Left kidney (tissue), 1 donor: ENCODE measurements at regions not wholly inside any gene's neighbourhood (a gene's known extent, or its start where the extent isn't known, plus 50 kb on each side); places are given as distances from the start of the nearest gene placed in this dataset.

ENCODE experiments used
- DNase-seq: peaks from one replicate; pipeline ENCODE4 v3.0.0-alpha.2; 2013

DNA sequence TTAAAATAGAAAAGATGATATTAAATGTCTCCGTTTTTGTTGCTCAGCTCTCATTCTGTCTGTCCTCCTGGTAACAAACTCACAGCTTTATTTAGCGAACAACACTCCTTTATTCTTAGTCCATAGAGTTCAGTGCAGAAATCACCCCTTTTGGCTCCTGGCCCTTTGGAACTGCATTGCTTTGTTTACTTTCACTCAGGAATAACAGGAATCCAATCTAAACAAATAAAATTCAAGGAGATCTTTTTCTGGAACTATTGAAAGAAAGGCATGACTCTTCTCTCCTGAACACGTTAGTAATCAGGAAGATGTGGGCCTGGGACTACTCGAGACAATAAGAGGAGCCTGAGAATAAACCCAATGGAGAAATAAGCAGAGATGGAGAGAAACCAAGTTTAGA, 409.2 kb downstream of the DIPK2A start:
- no peak for DNase-seq

DNA sequence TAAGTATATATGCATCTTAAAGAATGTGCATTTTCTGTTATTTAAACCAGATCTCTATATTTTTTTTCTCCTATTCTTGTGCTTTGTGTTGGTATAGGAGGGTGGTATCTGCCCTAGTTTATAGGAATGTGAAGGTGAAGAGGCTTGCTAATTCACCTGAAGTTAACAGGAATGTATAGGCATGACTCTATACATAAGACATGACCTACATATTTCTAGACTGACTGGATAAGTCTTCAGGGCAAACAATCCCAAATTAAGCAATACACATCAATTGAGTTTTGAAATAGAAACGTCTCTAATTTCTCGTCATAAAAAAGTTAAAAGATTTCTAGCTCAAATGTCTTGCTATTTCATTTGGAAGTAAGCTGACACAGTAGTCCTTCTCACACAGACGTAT, 410.0 kb downstream of the DIPK2A start:
- no peak for DNase-seq

DNA sequence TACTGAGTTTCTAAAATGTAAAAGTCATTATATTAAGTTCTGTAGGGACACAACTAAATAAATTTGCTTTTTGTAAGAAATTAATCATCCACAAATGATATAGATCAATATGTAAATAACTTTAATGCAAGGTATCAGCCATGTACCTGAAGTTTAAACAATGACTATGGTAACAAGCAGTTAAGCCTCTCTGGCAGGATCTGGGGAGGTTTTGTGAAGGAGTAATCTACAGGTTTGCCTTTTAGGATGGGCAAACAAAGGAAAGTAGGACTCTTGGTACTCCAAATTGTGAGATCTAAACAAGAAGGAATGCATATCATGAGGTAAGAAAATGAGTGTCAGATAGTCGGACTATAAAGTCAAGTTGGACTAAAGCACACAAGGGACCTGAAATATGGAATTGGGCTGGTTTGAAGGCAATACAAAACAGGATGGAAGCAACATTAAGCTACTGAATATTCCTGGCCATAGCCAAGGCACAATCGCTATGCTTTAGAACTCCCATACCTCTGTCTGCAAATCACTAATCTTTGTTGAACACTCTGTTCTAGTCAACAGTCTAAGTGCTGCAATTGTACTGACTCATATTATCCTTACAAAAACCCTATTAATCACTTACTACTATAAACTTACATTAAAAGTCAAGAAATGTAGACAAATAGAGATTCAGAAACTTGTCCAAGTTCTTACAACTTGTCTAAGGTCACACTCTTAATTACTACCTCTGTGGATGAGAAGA, 412.8 kb downstream of the DIPK2A start:
- DNase-seq: no peak

DNA sequence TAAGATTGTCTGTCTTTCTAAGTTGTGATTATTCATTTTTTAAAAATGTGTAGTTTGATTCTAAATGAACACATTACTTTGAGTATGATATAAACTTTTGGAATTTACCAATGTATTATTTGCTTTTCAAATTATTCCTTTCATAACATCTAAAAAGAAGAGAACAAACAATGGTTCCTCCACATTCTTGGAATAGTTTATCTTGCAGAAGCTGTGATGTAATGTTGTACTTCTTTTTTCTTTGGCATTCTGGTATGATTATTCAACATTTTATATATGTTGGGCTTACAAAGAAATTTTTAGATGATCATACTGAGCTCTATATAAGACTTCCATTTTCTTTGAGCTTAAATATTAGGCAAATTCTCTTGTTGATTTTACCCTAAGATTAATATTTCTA, 419.2 kb downstream of the DIPK2A start:
- no peak for DNase-seq

DNA sequence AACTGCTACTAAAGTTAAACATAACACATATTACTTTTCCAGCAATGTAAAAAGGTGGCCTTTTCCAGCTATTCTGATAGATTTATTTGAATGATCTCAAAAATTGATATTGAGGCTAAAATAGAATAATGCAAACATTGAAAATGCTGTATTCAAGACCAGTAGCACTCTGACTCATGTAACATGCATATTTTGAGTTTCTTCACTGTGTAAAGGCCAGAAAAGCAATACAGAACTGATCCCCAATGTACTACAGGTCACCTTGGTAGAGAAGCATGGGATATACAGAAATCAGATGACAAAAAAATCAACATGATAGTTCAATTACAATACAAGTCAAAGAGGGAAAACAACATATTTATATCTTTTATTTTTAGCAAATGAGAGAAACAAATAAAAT, 419.6 kb downstream of the DIPK2A start:
- DNase-seq: no peak

DNA sequence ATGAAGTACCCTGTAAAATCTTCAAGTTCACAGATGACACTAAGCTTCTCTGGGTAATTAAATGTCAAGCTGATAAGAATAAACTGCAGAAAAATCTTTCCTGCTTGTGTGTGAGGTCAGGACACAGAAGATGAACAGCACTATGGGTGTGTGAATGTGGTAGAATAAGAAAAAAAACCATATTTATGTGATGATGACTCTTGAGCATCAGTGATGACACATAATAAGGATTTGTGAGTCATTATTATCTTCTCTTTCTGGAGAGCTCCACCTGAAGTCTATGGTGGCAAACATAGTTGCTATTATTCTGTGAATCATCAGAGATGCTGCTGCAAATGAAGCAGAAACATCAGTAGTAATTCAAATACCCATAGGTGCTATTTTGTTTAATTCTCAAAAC, 422.4 kb downstream of the DIPK2A start:
- DNase-seq: no peak

DNA sequence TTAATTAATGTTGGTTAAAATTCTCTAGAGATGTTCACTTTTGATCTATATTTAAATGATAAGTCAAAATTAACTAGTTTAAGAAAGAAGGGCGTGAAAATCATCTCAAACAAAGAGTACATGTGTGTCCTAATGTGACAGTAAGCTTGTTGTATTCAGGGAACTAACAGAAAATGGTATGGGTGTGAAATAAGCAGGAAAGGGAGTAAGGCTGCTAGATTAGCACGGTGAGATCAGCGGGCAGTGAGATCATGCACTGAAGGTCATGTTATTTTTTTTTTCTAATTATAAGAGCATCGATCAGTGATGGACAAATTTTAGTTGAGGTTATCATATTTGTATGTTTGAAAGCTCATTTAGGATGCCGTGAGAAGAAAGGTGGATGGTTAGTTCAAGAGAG, 430.8 kb downstream of the DIPK2A start:
- no peak for DNase-seq

DNA sequence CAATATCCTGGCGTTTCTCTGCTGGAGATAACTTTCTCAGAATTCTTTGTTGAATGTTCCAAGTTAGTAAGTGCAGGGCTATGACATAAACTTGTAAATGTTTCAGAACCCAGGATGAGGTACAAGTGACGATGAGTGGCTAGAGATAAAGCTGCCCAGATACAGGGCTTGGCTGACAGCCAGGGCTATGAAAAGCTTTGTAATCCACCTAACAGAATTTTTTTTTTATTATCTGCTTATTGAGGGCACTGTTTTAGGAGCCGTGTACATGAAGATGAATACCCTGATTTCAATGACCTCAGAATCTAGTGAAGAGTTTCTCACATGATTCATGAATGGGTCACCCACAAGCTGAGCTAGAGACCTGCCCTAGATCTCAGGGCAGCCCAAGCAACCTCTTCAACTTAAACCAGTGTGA, 431.4 kb downstream of the DIPK2A start:
- no peak for DNase-seq

DNA sequence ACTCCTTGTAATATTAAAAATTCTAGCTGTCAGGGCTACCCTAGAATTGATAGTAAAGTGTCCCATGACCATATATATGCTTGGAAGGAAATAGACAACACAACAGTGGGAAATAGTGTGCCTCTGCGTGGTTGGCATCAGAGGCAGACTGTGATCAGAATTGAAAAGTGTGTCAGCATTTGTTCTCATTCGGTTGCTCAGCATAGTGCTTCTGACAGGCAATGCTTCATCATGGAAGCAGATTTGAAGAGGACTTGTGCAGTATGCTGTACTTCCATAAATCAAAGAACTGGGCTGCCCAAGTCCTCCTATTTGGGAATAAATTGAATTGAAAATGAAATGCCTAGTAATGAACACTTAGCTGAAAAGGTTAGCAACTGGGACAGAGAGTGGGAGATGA, 435.7 kb downstream of the DIPK2A start:
- DNase-seq: no peak

DNA sequence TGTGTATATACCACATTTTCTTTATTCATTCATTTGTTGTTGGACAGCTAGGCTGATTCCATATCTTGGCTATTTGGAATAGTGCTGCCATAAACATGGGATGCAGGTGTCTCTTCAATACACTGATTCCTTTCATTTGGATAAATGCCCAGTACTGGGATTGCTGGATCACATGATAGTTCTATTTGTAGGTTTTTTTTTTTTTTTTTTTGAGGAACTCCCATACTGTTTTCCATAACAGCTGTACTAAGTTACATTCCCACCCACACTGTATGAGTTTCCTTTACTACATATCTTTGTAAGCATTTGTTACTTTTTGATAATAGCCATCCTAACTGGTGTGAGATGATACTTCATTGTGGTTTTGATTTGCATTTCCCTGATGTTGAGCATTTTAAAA, 437.7 kb downstream of the DIPK2A start:
- DNase-seq: no peak

DNA sequence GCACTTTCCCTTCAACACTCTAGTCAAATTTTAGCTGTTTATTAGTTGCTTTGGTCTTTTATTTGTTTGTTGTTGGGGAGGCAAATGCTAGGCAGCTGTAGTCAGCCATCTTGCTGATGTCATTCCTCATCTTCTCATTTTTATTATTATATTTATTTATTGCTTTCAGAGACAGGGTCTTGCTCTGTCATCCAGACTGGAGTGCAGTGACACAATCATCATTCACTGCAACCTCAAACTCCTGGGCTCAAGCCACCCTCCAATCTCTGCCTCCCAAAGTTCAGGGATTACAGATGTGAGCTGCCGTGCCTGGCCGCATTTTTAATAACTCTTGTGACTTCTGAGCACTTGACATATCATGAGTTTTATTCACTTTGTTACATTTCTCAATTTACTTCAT, 441.4 kb downstream of the DIPK2A start:
- DNase-seq: no peak

DNA sequence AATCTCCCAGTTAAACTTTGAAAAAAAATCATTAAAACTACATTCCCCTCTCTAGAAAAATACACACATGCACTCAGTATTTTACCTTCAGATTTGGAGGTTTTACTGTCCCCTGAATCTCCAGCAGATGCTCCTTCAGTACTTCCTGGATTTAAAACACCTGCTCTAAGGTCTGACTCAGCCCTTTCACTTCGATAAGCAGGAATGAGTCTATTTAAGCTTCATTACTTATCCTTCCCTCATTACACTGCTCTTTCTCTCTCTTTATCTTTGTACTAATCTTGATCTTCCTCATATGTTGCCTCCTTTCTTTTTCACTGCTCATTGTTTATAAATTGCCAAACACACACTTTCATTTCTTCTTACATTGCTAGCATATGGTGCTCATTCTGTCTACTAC, 443.9 kb downstream of the DIPK2A start:
- DNase-seq: no peak

DNA sequence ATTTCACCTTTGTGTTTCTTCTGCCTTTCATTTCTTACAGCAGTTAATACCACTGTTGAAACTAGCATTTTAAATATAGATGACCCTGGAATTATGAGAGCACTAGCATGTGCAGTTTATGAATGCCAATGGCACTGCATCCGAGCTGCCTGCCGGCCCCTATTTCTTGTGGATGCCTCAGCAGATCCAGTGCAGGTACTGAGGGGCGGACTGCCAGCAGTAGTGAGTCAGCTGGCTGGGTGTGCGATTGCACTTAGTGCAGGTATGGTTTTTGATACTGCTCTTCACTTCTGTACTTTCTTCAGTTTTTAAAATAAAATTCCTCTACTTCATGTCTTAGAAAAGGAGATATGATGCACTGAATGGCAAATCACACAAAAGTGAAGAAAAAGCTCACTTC, 453.0 kb downstream of the DIPK2A start:
- DNase-seq: no peak

DNA sequence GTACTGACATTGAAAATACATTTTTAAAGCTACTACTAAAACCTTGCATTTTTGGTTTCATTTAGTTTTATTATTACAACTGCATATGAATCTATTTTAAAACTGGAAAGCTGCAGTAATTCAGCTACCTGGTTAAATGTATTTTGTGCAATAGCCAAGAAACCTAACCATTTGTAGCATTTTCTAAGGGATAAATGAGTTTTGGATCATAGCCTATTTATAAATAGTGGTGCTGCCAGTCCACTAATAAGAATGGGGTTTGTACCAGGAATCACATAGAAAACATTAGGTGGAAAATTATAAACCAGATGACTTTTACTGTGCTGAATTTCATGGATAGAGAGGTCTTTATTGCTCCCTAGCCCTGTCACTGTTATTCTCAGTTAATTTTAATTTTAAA, 454.7 kb downstream of the DIPK2A start:
- no peak for DNase-seq

DNA sequence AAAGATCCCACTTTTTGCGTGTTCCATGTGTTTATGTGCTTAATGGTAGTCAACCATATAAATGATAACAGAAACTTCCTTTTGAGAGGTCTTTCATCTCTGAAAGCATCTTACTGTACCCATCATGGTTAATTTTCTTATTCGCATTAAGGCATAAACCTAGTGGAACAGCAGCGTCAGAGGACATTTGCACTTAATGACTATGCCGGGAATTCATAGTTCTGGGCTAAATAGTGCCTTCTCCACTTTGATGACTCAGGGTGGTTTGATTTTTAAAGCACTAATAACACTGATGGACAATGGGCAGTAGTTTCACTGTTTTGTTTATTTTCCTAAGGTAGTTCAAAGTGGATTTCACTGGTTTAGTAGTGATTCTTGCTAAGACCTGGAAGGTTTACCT, 455.3 kb downstream of the DIPK2A start:
- no peak for DNase-seq

DNA sequence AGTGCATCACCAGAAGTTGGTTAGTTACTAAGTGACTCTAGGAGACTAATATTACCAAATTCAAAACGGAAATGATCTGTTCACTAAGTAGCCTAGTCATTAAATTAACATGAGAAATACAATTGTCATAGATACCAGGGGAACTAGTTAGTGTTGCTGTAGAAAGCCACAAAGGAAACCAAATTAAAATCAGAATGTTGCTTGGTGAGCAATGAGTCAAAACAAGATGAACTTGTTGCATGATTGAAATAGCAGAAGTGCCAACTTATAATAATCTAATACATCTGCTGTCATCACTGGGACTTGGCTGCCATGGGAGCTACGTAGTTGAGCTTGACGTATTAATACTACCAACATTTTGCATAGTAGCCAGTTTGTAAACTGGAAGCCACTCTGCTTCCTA, 458.1 kb downstream of the DIPK2A start:
- no peak for DNase-seq

DNA sequence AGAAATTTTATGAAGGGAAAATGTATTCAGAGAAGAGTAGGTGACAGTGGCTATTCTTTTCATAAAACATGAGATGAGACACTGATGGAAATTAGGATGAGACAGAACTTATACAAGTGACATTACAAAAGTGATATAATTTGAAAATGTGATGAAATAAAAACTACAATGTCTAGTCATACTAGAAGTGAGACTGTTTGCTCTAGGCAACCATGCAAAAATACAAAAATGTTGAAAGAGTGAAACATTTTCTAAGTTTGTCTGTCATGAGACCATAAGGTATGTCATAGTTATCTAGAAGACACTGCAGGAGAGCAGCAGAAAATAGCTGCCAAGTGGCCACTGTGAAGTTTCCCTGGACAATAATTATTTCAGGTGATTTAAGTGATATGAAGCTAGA, 459.5 kb downstream of the DIPK2A start:
- no peak for DNase-seq

DNA sequence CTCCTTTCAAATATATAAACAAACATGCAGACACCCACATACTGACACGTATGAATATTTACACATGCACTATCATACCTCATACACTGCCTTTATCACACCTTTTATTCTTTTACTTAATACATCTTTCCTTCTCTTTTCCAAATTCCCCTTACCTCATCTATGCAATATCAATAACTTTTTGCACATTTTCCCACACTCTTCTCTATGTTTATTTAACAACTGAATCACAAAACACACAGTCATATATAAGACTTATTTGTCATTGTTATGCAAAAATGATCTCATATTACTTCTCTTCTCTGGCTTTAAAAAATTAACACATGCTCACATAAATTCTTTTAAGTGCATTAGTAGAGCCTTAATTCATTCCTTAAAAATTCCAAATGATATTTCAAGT, 461.4 kb downstream of the DIPK2A start:
- no peak for DNase-seq

DNA sequence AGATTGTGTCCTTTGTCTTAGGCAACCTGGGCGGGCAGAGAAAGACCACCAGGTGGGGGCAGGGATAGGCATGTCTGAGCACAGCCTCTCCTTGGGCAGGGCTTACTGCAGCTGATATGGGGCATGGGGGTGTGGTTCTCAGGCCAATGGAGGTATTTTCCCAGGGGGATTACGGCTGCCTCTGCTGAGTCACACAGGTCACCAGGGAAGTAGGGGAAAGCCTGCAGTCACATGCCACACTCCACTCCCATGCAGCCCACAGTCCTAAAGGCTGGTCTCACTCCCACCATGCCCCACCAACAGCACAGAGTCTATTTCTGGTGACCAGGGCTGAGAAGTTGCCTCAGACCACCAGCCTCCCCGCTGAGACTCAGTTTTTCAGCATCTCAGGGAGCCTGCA, 466.4 kb downstream of the DIPK2A start:
- no peak for DNase-seq

DNA sequence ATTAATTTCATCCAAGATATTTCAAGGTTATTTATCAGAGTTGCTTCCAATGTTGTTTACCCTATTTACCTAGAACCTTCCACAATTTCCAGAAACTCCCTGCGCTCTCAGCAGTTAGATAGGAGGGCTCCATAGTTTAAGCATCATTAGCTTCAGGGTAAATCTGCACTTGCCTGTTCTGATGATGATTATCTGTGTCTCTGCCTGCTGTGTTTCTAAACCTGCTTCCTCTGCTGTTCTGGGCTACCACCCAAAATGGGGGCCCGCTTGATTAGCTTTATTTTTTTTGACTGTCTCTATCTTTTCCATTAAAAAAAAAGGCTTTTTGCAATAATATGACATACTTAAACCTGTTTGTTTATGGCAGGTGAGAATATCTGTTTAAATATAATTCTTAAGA, 472.4 kb downstream of the DIPK2A start:
- DNase-seq: no peak

DNA sequence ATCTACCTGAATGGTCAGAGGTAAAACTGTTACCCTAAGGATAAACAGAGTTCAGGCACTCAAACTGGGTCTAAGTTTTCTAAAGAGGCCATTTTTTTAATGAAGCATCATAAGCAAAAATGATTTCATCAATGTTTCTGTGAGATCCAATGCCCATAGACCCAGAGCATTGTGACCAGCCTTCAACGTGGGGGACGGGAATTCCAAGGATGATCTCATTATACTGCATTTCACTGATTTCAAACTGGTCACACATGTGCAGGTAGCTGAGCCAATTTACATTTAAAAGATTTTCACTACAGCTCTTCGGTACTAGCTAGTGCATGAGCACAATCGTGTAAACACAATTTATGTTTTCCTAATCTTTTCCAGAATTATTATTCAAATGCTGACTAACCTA, 472.9 kb downstream of the DIPK2A start:
- no peak for DNase-seq

DNA sequence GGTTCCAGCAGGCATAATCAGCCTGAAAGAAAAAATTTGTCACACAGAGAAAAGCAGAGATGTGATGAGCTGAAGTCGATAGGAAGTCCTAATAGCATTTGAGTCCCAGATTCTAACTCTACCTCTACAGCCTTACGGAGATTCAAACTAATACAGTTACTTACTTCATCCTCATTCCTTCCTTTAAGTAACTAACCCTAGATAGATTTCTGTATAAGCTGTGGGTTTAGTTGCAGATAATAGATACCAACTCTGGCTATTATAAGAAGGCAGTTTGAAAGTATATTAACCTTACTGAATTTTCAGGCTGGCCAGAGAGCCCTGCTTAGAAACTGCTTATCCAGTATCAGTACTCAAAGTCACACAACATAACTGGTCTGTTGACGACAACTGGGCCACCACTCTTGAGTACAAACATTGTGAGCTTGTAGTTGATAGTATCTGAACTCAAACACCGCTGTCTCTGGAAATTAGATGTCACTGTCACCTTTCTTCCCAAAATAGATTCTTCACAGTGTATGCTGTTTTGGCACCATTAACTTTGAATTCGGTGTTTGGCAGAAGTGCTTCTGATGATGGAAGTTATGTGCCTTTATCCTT, 484.3 kb downstream of the DIPK2A start:
- no peak for DNase-seq

DNA sequence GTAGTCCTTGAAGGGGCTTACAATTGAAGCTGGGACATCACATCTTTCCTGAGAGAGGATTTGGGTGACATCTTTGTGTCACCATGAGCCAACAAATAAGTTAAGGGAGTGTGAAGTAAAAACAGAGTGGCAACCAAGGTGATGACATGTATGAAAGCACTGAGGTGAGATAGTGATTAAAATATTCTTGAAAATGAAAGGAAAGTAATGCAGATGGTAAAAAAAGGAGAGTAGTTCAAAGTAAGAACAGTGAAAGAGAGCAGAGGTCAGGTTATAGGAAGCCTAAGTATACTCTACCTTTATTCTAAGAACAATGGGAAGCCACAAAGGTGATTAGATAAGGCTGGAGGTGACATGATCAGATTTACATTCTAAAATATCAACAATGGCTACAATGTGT, 486.1 kb downstream of the DIPK2A start:
- DNase-seq: no peak

DNA sequence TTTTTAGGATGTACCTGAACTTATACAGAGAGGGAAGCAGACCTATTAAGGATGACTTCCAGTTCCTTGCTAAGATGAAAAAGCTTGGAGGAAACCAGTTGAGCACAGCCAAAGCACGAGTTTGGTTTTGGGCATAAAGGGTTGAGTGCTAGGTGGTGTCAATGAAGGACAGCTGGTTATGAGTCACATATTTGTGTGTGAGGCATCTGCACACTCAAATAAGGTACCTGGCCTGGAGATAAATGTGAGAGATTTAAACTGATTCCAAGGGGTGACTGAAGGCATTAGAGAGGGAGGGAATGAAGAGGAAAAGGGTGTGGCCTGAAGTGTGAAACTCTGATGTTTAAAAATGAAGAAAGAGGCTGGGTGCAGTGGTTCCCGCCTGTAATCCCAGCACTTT, 486.7 kb downstream of the DIPK2A start:
- no peak for DNase-seq

DNA sequence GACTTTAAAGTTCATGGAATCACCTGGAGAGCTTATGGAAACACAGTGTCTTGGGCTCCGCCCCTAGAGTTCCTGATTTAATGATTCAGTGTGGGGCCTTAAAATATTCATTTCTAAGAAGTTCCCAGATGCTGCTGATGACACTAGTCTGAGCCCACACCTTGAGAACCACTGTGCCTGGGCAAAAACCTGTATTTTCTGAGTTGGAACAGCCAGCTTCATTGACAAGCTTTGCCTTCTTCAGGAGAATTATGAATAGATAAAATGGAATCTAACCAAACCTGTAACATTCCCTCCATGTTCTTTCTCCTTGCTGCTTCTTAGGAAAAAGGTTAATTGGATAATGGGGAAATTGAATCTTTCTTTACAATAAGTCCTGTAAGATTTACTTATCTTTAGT, 490.7 kb downstream of the DIPK2A start:
- no peak for DNase-seq
